ENCODE measurements at regions not wholly inside any gene's neighbourhood (a gene's known extent, or its start where the extent isn't known, plus 50 kb on each side); places are given as distances from the start of the nearest gene placed in this dataset.

GRCh38 chr4:159547645-159548308 is 444.9 kb downstream of the RAPGEF2 start:
- H3K23ac ChIP-seq (ENCODE audit: insufficient read length), result no peak overlapping the region
- H3K18ac ChIP-seq (ENCODE audit: extremely low read depth, low read length), result no peak overlapping the region
- no peak overlapping the region for H2BK20ac ChIP-seq (ENCODE audit: low read length)
- DNase-seq (ENCODE audit: low read depth in 1 of 2, low spot score in 2 of 2), result no peak
- FAIRE-seq, result no peak
- ChIA-PET CTCF (ENCODE audit: partially characterized antibody) (no interaction called here), POLR2A (ENCODE audit: partially characterized antibody) (no interaction called here)
- H3K36me3 ChIP-seq (ENCODE audit: control insufficient read depth in 2 of 4, insufficient read depth in 4 of 4, low read length in 3 of 4), result no peaks in the 10 kb centered on the region
- WGBS, 2 experiments (ENCODE audit: extremely low coverage in 1 of 2, insufficient coverage in 1 of 2, insufficient read length in 1 of 2, insufficient replicate concordance in 2 of 2, low coverage in 1 of 2, low lambda C conversion rate in 2 of 2, missing lambda C conversion rate in 1 of 2), result 82% methylated on average over 1 of the region's 1 CpG; no CpG with 5 or more reads in 1 of the 2 experiments
- no peak overlapping the region for H3K56ac ChIP-seq (replicated peaks; ENCODE audit: insufficient read length, low read depth, low read length)
- H2BK5ac ChIP-seq (ENCODE audit: low read depth, low read length), result no peak overlapping the region
- no peak overlapping the region for H3K4me2 ChIP-seq (ENCODE audit: insufficient read depth in 1 of 2, low read depth in 2 of 2, low read length in 2 of 2)
- no peaks in the 10 kb centered on the region for H3K79me2 ChIP-seq (ENCODE audit: control insufficient read depth in 1 of 2, insufficient read depth in 2 of 2, low read length in 2 of 2)
- no peak for TF ChIP-seq RAD21 (IDR thresholded peaks at IDR 0.05 in 1 of 2, conservative IDR thresholded peaks at IDR 0.05 in 1 of 2; ENCODE audit: low read depth in 2 of 2, low read length in 2 of 2)
- no peak overlapping the region for H2AK5ac ChIP-seq (ENCODE audit: low read depth, low read length)
- H2AFZ ChIP-seq (ENCODE audit: low read length), result no peak overlapping the region
- H4K5ac ChIP-seq (ENCODE audit: insufficient read length, low read depth, low read length), result no peak overlapping the region
- no peaks in the 10 kb centered on the region for H3K27me3 ChIP-seq (replicated peaks in 1 of 4; ENCODE audit: control insufficient read depth in 3 of 4, extremely low read depth in 1 of 4, insufficient read depth in 3 of 4, low read length in 3 of 4)
- H4K91ac ChIP-seq (replicated peaks; ENCODE audit: insufficient read length, low read length), result no peak overlapping the region
- no peak overlapping the region for H3K9ac ChIP-seq (replicated peaks in 1 of 4; ENCODE audit: extremely low read depth in 1 of 4, low read depth in 3 of 4, low read length in 3 of 4)
- H3K4me1 ChIP-seq (replicated peaks in 1 of 4; ENCODE audit: control insufficient read depth in 3 of 4, insufficient read depth in 4 of 4, low read length in 3 of 4), result no peaks in the 10 kb centered on the region
- no peak overlapping the region for H4K8ac ChIP-seq (ENCODE audit: extremely low read depth, insufficient read depth, low read length)
- no peak overlapping the region for H3K4me3 ChIP-seq (ENCODE audit: extremely low read depth in 1 of 4, insufficient read depth in 2 of 4, low read depth in 3 of 4, low read length in 4 of 4)
- no peaks in the 10 kb centered on the region for H3K9me3 ChIP-seq (ENCODE audit: insufficient read depth in 2 of 2, low read depth in 1 of 2, low read length in 1 of 2)
- no peaks in the 10 kb centered on the region for H3K79me1 ChIP-seq (ENCODE audit: low read depth, low read length)
- H3K27ac ChIP-seq (ENCODE audit: low read depth, low read length), result no peak overlapping the region
- H3K4ac ChIP-seq (replicated peaks; ENCODE audit: insufficient read length, low read depth, low read length), result no peak overlapping the region
- H2BK120ac ChIP-seq (replicated peaks; ENCODE audit: low read depth, low read length), result no peak overlapping the region
- no peak overlapping the region for H2BK12ac ChIP-seq (ENCODE audit: low read depth, low read length)
- no peak overlapping the region for H3K14ac ChIP-seq (ENCODE audit: insufficient read length)
- H3K23me2 ChIP-seq (ENCODE audit: low read depth, low read length), result no peaks in the 10 kb centered on the region; the same call in 1 of the 2 replicates
- H2BK15ac ChIP-seq (ENCODE audit: low read length), result no peak overlapping the region
- no peaks in the 10 kb centered on the region for H4K20me1 ChIP-seq (replicated peaks in 1 of 2; ENCODE audit: control insufficient read depth in 1 of 2, insufficient read depth in 2 of 2, low read length in 2 of 2)

Data from H1 (cell line).